Sigmoid colon (tissue), 6 donors: ENCODE measurements at regions not wholly inside any gene's neighbourhood (a gene's known extent, or its start where the extent isn't known, plus 50 kb on each side); places are given as distances from the start of the nearest gene placed in this dataset.
A peak's percentile ranks its signal among the peaks of the same experiment; 100 is the strongest.
"Not testable (repeated sequence)": the region's sequence is repeated elsewhere in the genome, so short reads cannot be mapped to it uniquely, and the experiment has no call there.

Source experiments
- DNase-seq: peaks from one replicate; pipeline ENCODE4 v3.0.0-alpha.2; 2019
- H3K27ac ChIP-seq, 4 donors: fragments of 200-600 bp; sonication (generic); one replicate each; pipeline ENCODE4 v1.5.1; 2016 to 2019; ENCODE audit warnings: mild to moderate bottlenecking in 1 of 4
- H3K27me3 ChIP-seq, 3 donors: fragments of 200-600 bp; sonication (generic); one replicate each; pipeline ENCODE4 v1.5.1; 2019; ENCODE audit warnings: mild to moderate bottlenecking in 1 of 3
- H3K36me3 ChIP-seq, 4 donors: fragments of 200-600 bp; sonication (generic); one replicate each; pipeline ENCODE4 v1.5.1; 2016 to 2019
- H3K4me1 ChIP-seq, 4 donors: fragments of 200-600 bp; sonication (generic); one replicate each; pipeline ENCODE4 v1.5.1; 2017 to 2019
- H3K4me3 ChIP-seq, 4 donors: fragments of 200-600 bp; sonication (generic); one replicate each; pipeline ENCODE4 v1.5.1; 2017 to 2019; ENCODE audit warnings: mild to moderate bottlenecking in 2 of 4, moderate library complexity in 1 of 4
- H3K9me3 ChIP-seq, 4 donors: fragments of 200-600 bp in 3 of 4; sonication (generic) in 3 of 4; one replicate each; pipeline versions ENCODE4 v1.5.1 to v1.6.1; 2013 to 2019
- CTCF ChIP-seq, 4 experiments: fragments of 450-650 bp in 3 of 4; fragments of 200-600 bp in 1 of 4; IDR thresholded peaks; one replicate each; pipeline ENCODE4 v1.5.1; 2016 to 2019; ENCODE audit warnings: antibody characterized with exemption in 4 of 4, mild to moderate bottlenecking in 3 of 4, moderate library complexity in 2 of 4
- POLR2A ChIP-seq, 2 donors: fragments of 450-650 bp; IDR thresholded peaks; one replicate each; pipeline ENCODE4 v1.6.1; 2016; ENCODE audit warnings: antibody characterized with exemption in 2 of 2, mild to moderate bottlenecking in 2 of 2, moderate library complexity in 2 of 2
- WGBS, 2 donors: extraction: QIAGEN DNeasy Blood & Tissue Kit; methylation state at CpG; one replicate each; pipeline ENCODE4 v1.1.7; 2013; 5-methylcytosine and 5-hydroxymethylcytosine counted together
- intact Hi-C: fragments of 100-400 bp; cut with DNase I; formaldehyde crosslinking; loops from one replicate; pipeline ENCODE4 v1.15.1; 2023
- donor health status: healthy with polysubstance abuse.
- donor health status: healthy.

- H3K27me3 ChIP-seq, H3K36me3 ChIP-seq, H3K4me1 ChIP-seq, H3K27ac ChIP-seq, intact Hi-C loops, DNase-seq, H3K9me3 ChIP-seq, H3K4me3 ChIP-seq: not testable (repeated sequence)
- WGBS, 2 donors, result no CpG with 5 or more reads among the region's 3 CpGs
Measured at GRCh38 chrY:17511984-17512383, 368.0 kb downstream of the CDY2B start.

DNA sequence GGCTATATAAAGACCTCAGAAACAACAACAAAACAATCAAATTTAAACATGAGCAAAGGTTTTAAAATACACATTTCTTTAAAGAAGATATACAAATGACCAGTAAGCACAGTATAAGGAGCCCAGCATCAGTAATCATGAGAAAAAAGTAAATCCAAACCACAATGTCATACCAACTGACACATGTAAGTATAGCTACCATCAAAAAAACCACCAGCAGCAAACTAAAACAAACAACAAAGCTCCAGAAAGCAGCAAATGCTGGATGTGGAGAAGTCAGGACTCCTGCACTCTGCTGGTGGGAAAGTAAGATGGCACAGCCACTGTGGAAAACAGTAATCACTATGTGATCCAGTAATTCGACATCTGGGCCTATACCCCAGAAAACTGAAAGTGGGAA is 368.5 kb downstream of the CDY2B start:
- intact Hi-C loops, result not testable (repeated sequence)

GRCh38 chrY:17505834-17506233 is 374.2 kb downstream of the CDY2B start:
- DNase-seq, result not testable (repeated sequence)

More for the DNA sequence above, 368.5 kb downstream of the CDY2B start:
- not testable (repeated sequence) for H3K27me3 ChIP-seq, H3K4me1 ChIP-seq, H3K9me3 ChIP-seq, H3K27ac ChIP-seq, H3K36me3 ChIP-seq, H3K4me3 ChIP-seq, DNase-seq
- WGBS, 2 donors, result no CpG with 5 or more reads among the region's 1 CpG

GRCh38 chrY:17484763-17485162 is 395.3 kb downstream of the CDY2B start:
- H3K4me1 ChIP-seq, intact Hi-C loops, H3K36me3 ChIP-seq, H3K27ac ChIP-seq, DNase-seq, H3K27me3 ChIP-seq, H3K9me3 ChIP-seq, H3K4me3 ChIP-seq: not testable (repeated sequence)

More at GRCh38 chrY:17505834-17506233, 374.2 kb downstream of the CDY2B start:
- no CpG with 5 or more reads among the region's 2 CpGs for WGBS, 2 donors
- H3K36me3 ChIP-seq, H3K9me3 ChIP-seq, intact Hi-C loops, H3K4me3 ChIP-seq, H3K4me1 ChIP-seq, H3K27me3 ChIP-seq, H3K27ac ChIP-seq: not testable (repeated sequence)

DNA sequence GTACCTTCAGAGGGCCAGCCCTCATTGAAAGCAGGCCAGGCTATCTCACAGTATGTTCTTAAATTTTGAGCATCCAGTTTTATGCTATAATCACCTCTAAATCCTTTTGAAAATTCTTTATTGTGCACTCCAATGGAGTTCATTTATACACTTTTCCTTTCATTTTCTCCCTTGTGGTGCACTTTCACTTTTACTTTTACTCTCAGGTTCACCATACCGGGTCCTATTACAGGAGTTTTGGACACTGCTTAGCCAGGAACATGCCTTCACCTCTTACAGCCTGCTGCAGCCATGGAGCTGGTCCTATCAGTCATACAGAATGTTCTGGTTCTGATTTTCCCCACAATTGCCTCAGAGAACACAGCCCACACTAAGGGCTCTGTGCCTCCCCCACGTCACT is 395.9 kb downstream of the CDY2B start:
- H3K27me3 ChIP-seq, H3K9me3 ChIP-seq, H3K36me3 ChIP-seq, DNase-seq, H3K27ac ChIP-seq, intact Hi-C loops, H3K4me3 ChIP-seq, H3K4me1 ChIP-seq: not testable (repeated sequence)
- no CpG with 5 or more reads among the region's 2 CpGs for WGBS, 2 donors

DNA sequence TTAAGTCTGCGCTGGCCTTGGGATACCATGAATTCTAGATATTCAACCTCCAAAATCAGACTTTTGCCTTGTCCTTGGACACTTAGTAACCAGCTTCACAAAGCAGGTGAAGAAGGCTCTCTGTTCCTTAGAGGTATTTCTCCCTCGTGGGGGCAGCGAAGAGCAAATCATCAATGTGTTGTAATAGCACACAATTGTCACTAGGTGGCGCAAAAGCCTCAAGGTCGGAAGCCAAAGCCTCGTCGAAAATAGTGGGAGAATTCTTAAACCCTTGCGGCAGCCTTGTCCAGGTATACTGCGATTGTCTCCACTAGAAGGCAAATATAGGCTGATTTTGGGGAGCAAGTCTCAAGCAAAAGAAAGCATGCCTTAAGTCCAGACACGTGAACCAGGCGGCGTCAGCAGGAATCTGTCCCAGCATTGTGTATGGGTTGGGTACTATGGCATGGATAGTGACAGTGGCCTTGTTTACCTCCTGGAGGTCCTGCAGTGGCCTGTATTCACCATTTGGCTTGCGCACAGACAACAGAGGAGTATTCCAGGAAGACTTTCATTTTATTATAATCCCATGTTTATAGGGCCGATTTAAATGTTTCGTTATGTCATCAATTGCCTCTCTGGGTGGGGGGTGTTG is 398.5 kb downstream of the CDY2B start:
- DNase-seq, H3K4me3 ChIP-seq, intact Hi-C loops, H3K9me3 ChIP-seq, H3K27ac ChIP-seq, H3K36me3 ChIP-seq, H3K4me1 ChIP-seq, H3K27me3 ChIP-seq: not testable (repeated sequence)
- WGBS, 2 donors, result no CpG with 5 or more reads among the region's 15 CpGs

- H3K36me3 ChIP-seq, intact Hi-C loops, H3K4me3 ChIP-seq, H3K27me3 ChIP-seq, DNase-seq, H3K27ac ChIP-seq, H3K4me1 ChIP-seq, H3K9me3 ChIP-seq: not testable (repeated sequence)
- WGBS, 2 donors, result no CpG with 5 or more reads among the region's 3 CpGs
Measured at GRCh38 chrY:17472068-17472467, 408.0 kb downstream of the CDY2B start.

DNA sequence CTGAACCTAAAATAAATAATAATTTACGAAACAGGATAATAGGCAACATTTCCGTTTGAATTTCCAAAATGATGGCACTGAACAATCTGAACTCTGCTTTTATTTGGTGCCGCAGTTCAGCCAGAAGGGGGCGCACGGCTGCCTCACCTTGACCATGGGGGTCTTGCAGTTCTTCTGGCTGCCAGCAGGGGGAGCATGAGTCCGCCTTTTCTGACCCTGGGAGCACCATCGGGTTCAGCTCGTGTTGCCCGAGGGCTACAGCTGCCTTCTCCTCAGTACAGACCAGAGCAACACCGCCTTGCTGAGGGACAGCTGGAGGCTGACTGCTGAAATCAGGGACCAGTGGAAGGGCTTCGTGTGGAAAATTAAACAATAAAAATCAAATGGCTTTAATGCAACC is 420.3 kb downstream of the CDY2B start:
- H3K4me1 ChIP-seq, H3K4me3 ChIP-seq, intact Hi-C loops, DNase-seq, H3K9me3 ChIP-seq, H3K27me3 ChIP-seq, H3K36me3 ChIP-seq, H3K27ac ChIP-seq: not testable (repeated sequence)
- no CpG with 5 or more reads among the region's 11 CpGs for WGBS, 2 donors

- intact Hi-C loops, result no loop called here
- 32 to 49% methylated on average over 5 of the region's 5 CpGs for WGBS, 2 donors
- TF ChIP-seq POLR2A (IDR thresholded peaks at IDR 0.05), result no peak
- TF ChIP-seq CTCF (IDR thresholded peaks at IDR 0.05), result peak in 1 of 4 experiments; percentile 36
Measured at GRCh38 chrY:17430570-17431166, 449.4 kb downstream of the CDY2B start.

More at GRCh38 chrY:17430570-17431166, 449.4 kb downstream of the CDY2B start:
- DNase-seq, result no peak
- Histone ChIP-seq H3K27me3 (no peaks in the 10 kb centered on the region), H3K4me1 (no peaks in the 10 kb centered on the region), H3K4me3 (no peak overlapping the region), H3K27ac (no peak overlapping the region), H3K36me3 (no peaks in the 10 kb centered on the region), H3K9me3 (no peaks in the 10 kb centered on the region)
